GM10248 (cell line): ENCODE measurements at regions not wholly inside any gene's neighbourhood (a gene's known extent, or its start where the extent isn't known, plus 50 kb on each side); places are given as distances from the start of the nearest gene placed in this dataset.

Experiments
- CTCF ChIA-PET: fragments of 300-600 bp; sonication (Branson Sonifier 250); formaldehyde crosslinking; extraction: SDS; loops from one replicate; lab custom pipeline; 2021; ENCODE audit warnings: antibody characterized with exemption; lab: Yijun Ruan, JAX
- POLR2A ChIA-PET: fragments of 350-650 bp; sonication (Branson Sonifier 250); formaldehyde crosslinking; extraction: SDS; loops from one replicate; lab custom pipeline; 2020; ENCODE audit warnings: antibody characterized with exemption; lab: Yijun Ruan, JAX
- DNase-seq: peaks from one replicate; pipeline ENCODE4 v3.0.0; 2012; ENCODE audit errors: extremely low spot score
- CTCF ChIP-seq: IDR thresholded peaks from 2 replicates; pipeline ENCODE4 v1.5.1; 2012; ENCODE audit warnings: mild to moderate bottlenecking, low read depth; ENCODE audit errors: extremely low read depth, missing control alignments, control extremely low read depth

DNA sequence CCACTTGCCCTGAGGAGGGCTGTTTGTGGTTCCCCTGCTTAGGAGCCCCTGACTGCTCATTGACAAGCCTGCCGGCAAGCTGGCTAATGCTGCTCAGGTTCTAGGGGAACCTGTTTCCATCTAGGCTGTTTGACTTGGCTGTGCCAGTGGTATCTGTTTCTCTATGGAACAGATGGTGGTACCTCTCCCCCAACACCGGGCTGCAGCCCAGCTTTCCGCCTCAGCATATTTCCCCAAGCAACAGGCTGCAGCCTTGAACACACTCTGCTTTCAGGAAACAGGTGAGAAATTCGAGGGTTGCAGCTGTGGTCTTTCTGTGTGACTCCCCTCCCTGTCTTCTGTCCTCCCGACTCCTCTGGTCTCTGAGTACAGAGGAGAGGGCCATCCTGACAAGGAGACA, 132.3 kb downstream of the TMEM132E start:
- no peak for TF ChIP-seq CTCF
- DNase-seq = no peak
- ChIA-PET CTCF (no interaction called here), POLR2A (no interaction called here)

- no peak for TF ChIP-seq CTCF
- POLR2A ChIA-PET = no interaction called here
- DNase-seq = no peak
- CTCF ChIA-PET = interaction anchor here (1.5 kb wide), 1 partner anchor 72 kb away, joined by 3 read pairs; no protein-coding TSS in a partner anchor
Measured at GRCh38 chr17:34710226-34710625, 130.8 kb downstream of the TMEM132E start.

GRCh38 chr17:34709158-34709754, 129.9 kb downstream of the TMEM132E start:
- DNase-seq = no peak
- ChIA-PET POLR2A (no interaction called here), CTCF (interaction anchor here (1.5 kb wide), 1 partner anchor 71 kb away, joined by 3 read pairs; no protein-coding TSS in a partner anchor)
- no peak for TF ChIP-seq CTCF

DNA sequence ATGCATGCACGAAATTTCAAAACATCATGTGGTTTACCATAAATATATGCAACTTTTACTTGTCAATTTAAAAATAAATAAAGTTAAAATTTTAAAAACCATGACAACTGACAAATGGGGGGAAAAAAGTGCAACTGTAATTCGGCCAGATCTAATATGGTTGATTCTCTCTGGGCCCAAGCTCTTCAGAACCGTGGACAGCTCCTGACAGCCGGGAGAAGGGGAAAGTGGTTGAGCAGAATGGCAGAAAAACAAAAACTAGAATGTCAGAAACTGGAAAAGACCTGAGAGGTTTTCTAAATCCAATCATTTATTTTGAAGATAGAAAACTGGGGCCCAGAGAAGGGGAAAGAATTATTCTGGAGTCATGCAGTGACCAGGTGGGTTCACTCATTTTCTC, 126.6 kb downstream of the TMEM132E start:
- TF ChIP-seq CTCF = no peak
- ChIA-PET POLR2A (no interaction called here), CTCF (no interaction called here)
- DNase-seq = no peak

GRCh38 chr17:34703533-34703932, 124.2 kb downstream of the TMEM132E start:
- no peak for TF ChIP-seq CTCF
- CTCF ChIA-PET = no interaction called here
- DNase-seq = no peak
- POLR2A ChIA-PET = no interaction called here

GRCh38 chr17:34699181-34699580, 119.8 kb downstream of the TMEM132E start:
- TF ChIP-seq CTCF = no peak
- ChIA-PET CTCF (interaction anchor here (1.0 kb wide), 1 partner anchor 142 kb away, joined by 3 read pairs; no protein-coding TSS in a partner anchor), POLR2A (no interaction called here)
- no peak for DNase-seq

DNA sequence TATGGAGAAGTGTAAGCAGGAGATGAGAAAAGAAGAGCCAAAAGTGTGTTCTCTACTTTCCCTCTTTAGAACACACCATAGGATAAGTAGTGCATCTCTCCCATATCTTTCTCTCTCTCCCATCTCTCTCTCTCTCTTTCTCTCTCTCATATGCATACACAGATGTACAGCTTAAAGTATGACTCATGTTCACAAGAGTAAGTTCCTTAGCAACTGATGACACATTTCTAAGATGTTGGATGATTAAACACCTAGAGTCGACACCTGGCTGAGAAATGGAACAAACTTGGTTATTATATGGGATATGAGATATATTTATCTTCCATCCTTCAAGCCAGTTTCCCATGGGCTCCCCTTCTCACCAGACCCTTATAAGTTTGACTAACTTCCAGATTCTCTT, 113.5 kb downstream of the TMEM132E start:
- ChIA-PET CTCF (no interaction called here), POLR2A (no interaction called here)
- no peak for TF ChIP-seq CTCF
- DNase-seq = no peak
